Keratinocyte (primary cell): ENCODE measurements at regions not wholly inside any gene's neighbourhood (a gene's known extent, or its start where the extent isn't known, plus 50 kb on each side); places are given as distances from the start of the nearest gene placed in this dataset.

Experiments
- DNase-seq: peaks from one replicate; pipeline ENCODE4 v3.0.0-alpha.2; 2011; ENCODE audit warnings: low read depth, missing footprints, low spot score
- FAIRE-seq: peaks from 2 replicates; lab custom pipeline; 2011; peaks lifted over from hg19 to GRCh38; lab: Jason Lieb, UNC
- H2AFZ ChIP-seq: 2 replicates; pipeline ENCODE4 v1.6.0; 2012; ENCODE audit warnings: low read length, control low read depth, inconsistent platforms; ENCODE audit not compliant: control insufficient read depth
- H3K27ac ChIP-seq: 2 replicates; pipeline ENCODE4 v1.5.1; 2011; ENCODE audit warnings: low read length; ENCODE audit not compliant: control insufficient read depth, insufficient read depth
- H3K27me3 ChIP-seq: 3 replicates; pipeline ENCODE4 v1.6.0; 2011; ENCODE audit warnings: low read length; ENCODE audit not compliant: control insufficient read depth, insufficient read depth; ENCODE audit errors: extremely low read depth
- H3K36me3 ChIP-seq, 2 experiments: 2 replicates in 1 of 2; 3 replicates in 1 of 2; pipeline ENCODE4 v1.5.1; 2011; ENCODE audit warnings: low read length in 2 of 2, mild to moderate bottlenecking in 1 of 2; ENCODE audit not compliant: control insufficient read depth in 2 of 2, insufficient read depth in 2 of 2; ENCODE audit errors: extremely low read depth in 1 of 2
- H3K4me1 ChIP-seq: 3 replicates; pipeline ENCODE4 v1.5.1; 2011; ENCODE audit warnings: low read length; ENCODE audit not compliant: control insufficient read depth, insufficient read depth; ENCODE audit errors: extremely low read depth
- H3K4me2 ChIP-seq: 3 replicates; pipeline ENCODE4 v1.6.0; 2011; ENCODE audit warnings: low read depth, low read length; ENCODE audit not compliant: control insufficient read depth, insufficient read depth; ENCODE audit errors: extremely low read depth
- H3K4me3 ChIP-seq, 3 experiments: fragments of 200-600 bp in 1 of 3; sonication (generic) in 1 of 3; 2 replicates in 2 of 3; 3 replicates in 1 of 3; pipeline ENCODE4 v1.5.1; 2011 to 2016; ENCODE audit warnings: low read length in 3 of 3, mild to moderate bottlenecking in 3 of 3, control low read depth in 2 of 3, inconsistent platforms in 1 of 3, low read depth in 1 of 3, mixed read lengths in 1 of 3, mixed run types in 1 of 3, moderate library complexity in 1 of 3; ENCODE audit not compliant: control insufficient read depth in 2 of 3, insufficient read depth in 2 of 3; ENCODE audit errors: extremely low read depth in 1 of 3
- H3K79me2 ChIP-seq: 2 replicates; pipeline ENCODE4 v1.6.0; 2012; ENCODE audit warnings: low read length; ENCODE audit not compliant: control insufficient read depth, insufficient read depth
- H3K9ac ChIP-seq: 3 replicates; pipeline ENCODE4 v1.6.0; 2011; ENCODE audit warnings: low read length; ENCODE audit not compliant: control insufficient read depth, insufficient read depth; ENCODE audit errors: extremely low read depth
- H3K9me1 ChIP-seq: 3 replicates; pipeline ENCODE4 v1.6.0; 2011; ENCODE audit warnings: low read length; ENCODE audit not compliant: control insufficient read depth, insufficient read depth; ENCODE audit errors: extremely low read depth
- H3K9me3 ChIP-seq: 2 replicates; pipeline ENCODE4 v1.5.1; 2012; ENCODE audit warnings: low read depth, low read length; ENCODE audit not compliant: control insufficient read depth
- H4K20me1 ChIP-seq: 3 replicates; pipeline ENCODE4 v1.6.0; 2011; ENCODE audit warnings: low read length; ENCODE audit not compliant: control insufficient read depth, insufficient read depth; ENCODE audit errors: extremely low read depth
- EZH2 ChIP-seq: IDR thresholded peaks from one replicate; pipeline ENCODE4 v1.6.1; 2012; ENCODE audit warnings: inconsistent platforms, mild to moderate bottlenecking, low read length, moderate library complexity
- dilution Hi-C: fragments of 300-500 bp; cut with MboI; formaldehyde crosslinking; loops from one replicate; pipeline ENCODE4 v1.7.0; 2020; ENCODE audit warnings: low sequenced_read_pairs; ENCODE audit not compliant: extremely low pct_ligation_motif_present
- TF ChIP-seq, protein P1 (sequence below), 3 experiments: IDR thresholded peaks in 1 of 3; conservative IDR thresholded peaks in 1 of 3; optimal IDR thresholded peaks in 1 of 3; 2 replicates in 2 of 3; 3 replicates in 1 of 3; pipeline versions ENCODE3 to v1.5.1; 2011; ENCODE audit warnings: low read length in 3 of 3, mild to moderate bottlenecking in 3 of 3, moderate library complexity in 2 of 3, control low read depth in 1 of 3, inconsistent platforms in 1 of 3; ENCODE audit not compliant: insufficient read depth in 2 of 3; ENCODE audit errors: extremely low read depth in 1 of 3

- dilution Hi-C loops: no loop called here
- Histone ChIP-seq H3K27me3 (no peaks in the 10 kb centered on the region), H3K36me3 (no peaks in the 10 kb centered on the region), H4K20me1 (no peaks in the 10 kb centered on the region), H3K9me1 (no peaks in the 10 kb centered on the region), H3K27ac (no peak overlapping the region), H3K9me3 (no peaks in the 10 kb centered on the region), H2AFZ (no peak overlapping the region), H3K9ac (no peak overlapping the region), H3K79me2 (no peaks in the 10 kb centered on the region), H3K4me3 (no peak overlapping the region), H3K4me2 (no peak overlapping the region), H3K4me1 (peaks cover 6% of the 10 kb centered on the region)
- DNase-seq: no peak
- no peak for FAIRE-seq
- TF ChIP-seq EZH2: no peak
- TF ChIP-seq, protein P1, sequence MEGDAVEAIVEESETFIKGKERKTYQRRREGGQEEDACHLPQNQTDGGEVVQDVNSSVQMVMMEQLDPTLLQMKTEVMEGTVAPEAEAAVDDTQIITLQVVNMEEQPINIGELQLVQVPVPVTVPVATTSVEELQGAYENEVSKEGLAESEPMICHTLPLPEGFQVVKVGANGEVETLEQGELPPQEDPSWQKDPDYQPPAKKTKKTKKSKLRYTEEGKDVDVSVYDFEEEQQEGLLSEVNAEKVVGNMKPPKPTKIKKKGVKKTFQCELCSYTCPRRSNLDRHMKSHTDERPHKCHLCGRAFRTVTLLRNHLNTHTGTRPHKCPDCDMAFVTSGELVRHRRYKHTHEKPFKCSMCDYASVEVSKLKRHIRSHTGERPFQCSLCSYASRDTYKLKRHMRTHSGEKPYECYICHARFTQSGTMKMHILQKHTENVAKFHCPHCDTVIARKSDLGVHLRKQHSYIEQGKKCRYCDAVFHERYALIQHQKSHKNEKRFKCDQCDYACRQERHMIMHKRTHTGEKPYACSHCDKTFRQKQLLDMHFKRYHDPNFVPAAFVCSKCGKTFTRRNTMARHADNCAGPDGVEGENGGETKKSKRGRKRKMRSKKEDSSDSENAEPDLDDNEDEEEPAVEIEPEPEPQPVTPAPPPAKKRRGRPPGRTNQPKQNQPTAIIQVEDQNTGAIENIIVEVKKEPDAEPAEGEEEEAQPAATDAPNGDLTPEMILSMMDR (optimal IDR thresholded peaks at IDR 0.05 in 1 of 3, IDR thresholded peaks at IDR 0.05 in 1 of 3, conservative IDR thresholded peaks at IDR 0.05 in 1 of 3; ENCODE audit: extremely low read depth in 1 of 3, insufficient read depth in 2 of 3, low read length in 3 of 3): no peak
These were observed 96.4 kb upstream of the MDFIC start for GRCh38 chr7:114825423-114825951.

GRCh38 chr7:114830952-114831351 is 90.9 kb upstream of the MDFIC start:
- Histone ChIP-seq H3K79me2 (no peaks in the 10 kb centered on the region), H2AFZ (no peak overlapping the region), H3K4me1 (no peaks in the 10 kb centered on the region), H3K27me3 (no peaks in the 10 kb centered on the region), H3K27ac (no peak overlapping the region), H3K36me3 (no peaks in the 10 kb centered on the region), H3K4me2 (no peak overlapping the region), H3K9ac (no peak overlapping the region), H3K9me1 (no peaks in the 10 kb centered on the region), H4K20me1 (no peaks in the 10 kb centered on the region), H3K4me3 (no peak overlapping the region), H3K9me3 (no peaks in the 10 kb centered on the region)
- DNase-seq (no peak), FAIRE-seq (no peak)
- TF ChIP-seq EZH2: no peak
- TF ChIP-seq, protein P1 (optimal IDR thresholded peaks at IDR 0.05 in 1 of 3, IDR thresholded peaks at IDR 0.05 in 1 of 3, conservative IDR thresholded peaks at IDR 0.05 in 1 of 3; ENCODE audit: extremely low read depth in 1 of 3, insufficient read depth in 2 of 3, low read length in 3 of 3): no peak
- dilution Hi-C loops: no loop called here
